Naive thymus-derived CD8-positive, alpha-beta T cell (primary cell): ENCODE measurements at regions not wholly inside any gene's neighbourhood (a gene's known extent, or its start where the extent isn't known, plus 50 kb on each side); places are given as distances from the start of the nearest gene placed in this dataset.

ENCODE experiments used
- ATAC-seq, 2 donors: fragments of 150-1000 bp; cut with Tn5 transposase in 1 of 2; sonication (Bioruptor Pico), chemical (Tn5 transposase) in 1 of 2; 1 replicate in 1 of 2; 2 replicates in 1 of 2; pipeline ENCODE4 v1.10.0; 2021; ENCODE audit warnings: mild to moderate bottlenecking in 2 of 2, moderate library complexity in 2 of 2
- POLR2A ChIA-PET: fragments of 350-600 bp; sonication (Branson Sonifier 250); formaldehyde crosslinking; loops from one replicate; lab custom pipeline; 2021; ENCODE audit warnings: antibody characterized with exemption; lab: Charles Lee
- DNase-seq, 10 donors: peaks; one replicate each; pipeline versions ENCODE4 v3.0.0 to v3.0.0-alpha.2; 2020 to 2022
- H3K27ac Mint-ChIP-seq, 10 donors: one replicate each; pipeline ENCODE4 v1.8.0; 2020 to 2022; ENCODE audit warnings: mild to moderate bottlenecking in 10 of 10, mixed read lengths in 10 of 10, moderate library complexity in 4 of 10, inconsistent platforms in 1 of 10
- H3K27me3 Mint-ChIP-seq, 5 donors: one replicate each; pipeline ENCODE4 v1.8.0; 2021 to 2022; ENCODE audit warnings: mixed read lengths in 5 of 5
- H3K36me3 Mint-ChIP-seq, 3 donors: one replicate each; pipeline ENCODE4 v1.8.0; 2020 to 2022; ENCODE audit warnings: mixed read lengths in 3 of 3, mild to moderate bottlenecking in 2 of 3, inconsistent platforms in 1 of 3
- H3K4me1 Mint-ChIP-seq, 4 donors: one replicate each; pipeline ENCODE4 v1.8.0; 2021 to 2022; ENCODE audit warnings: mixed read lengths in 4 of 4
- H3K4me3 Mint-ChIP-seq, 10 donors: one replicate each; pipeline ENCODE4 v1.8.0; 2020 to 2022; ENCODE audit warnings: mild to moderate bottlenecking in 10 of 10, mixed read lengths in 10 of 10, moderate library complexity in 6 of 10, inconsistent platforms in 1 of 10
- H3K9me3 Mint-ChIP-seq, 9 donors: one replicate each; pipeline ENCODE4 v1.8.0; 2020 to 2022; ENCODE audit warnings: mixed read lengths in 9 of 9, mild to moderate bottlenecking in 3 of 9, inconsistent platforms in 1 of 9, moderate library complexity in 1 of 9

- H3K27ac Mint-ChIP-seq: no peak overlapping the region
- ATAC-seq (no peak), DNase-seq (no peak)
- H3K36me3 Mint-ChIP-seq: no peaks in the 10 kb centered on the region
- no peaks in the 10 kb centered on the region for H3K4me1 Mint-ChIP-seq
- POLR2A ChIA-PET: no interaction called here
- peaks cover 0 to 26% (median 8%) of the 10 kb centered on the region in 5 donors for H3K27me3 Mint-ChIP-seq
- H3K4me3 Mint-ChIP-seq: no peak overlapping the region
- peaks cover 0 to 10% (median 0%) of the 10 kb centered on the region in 9 donors for H3K9me3 Mint-ChIP-seq
Measured at GRCh38 chr5:53368516-53368915, 111.9 kb upstream of the FST start.

GRCh38 chr5:53368966-53369605 is 111.3 kb upstream of the FST start:
- Mint-ChIP-seq H3K36me3 (no peaks in the 10 kb centered on the region), H3K4me1 (no peaks in the 10 kb centered on the region), H3K27ac (no peak overlapping the region), H3K9me3 (peaks cover 0 to 10% (median 0%) of the 10 kb centered on the region in 9 donors), H3K4me3 (no peak overlapping the region), H3K27me3 (peaks cover 0 to 26% (median 8%) of the 10 kb centered on the region in 5 donors)
- DNase-seq (no peak), ATAC-seq (no peak)
- POLR2A ChIA-PET: no interaction called here

DNA sequence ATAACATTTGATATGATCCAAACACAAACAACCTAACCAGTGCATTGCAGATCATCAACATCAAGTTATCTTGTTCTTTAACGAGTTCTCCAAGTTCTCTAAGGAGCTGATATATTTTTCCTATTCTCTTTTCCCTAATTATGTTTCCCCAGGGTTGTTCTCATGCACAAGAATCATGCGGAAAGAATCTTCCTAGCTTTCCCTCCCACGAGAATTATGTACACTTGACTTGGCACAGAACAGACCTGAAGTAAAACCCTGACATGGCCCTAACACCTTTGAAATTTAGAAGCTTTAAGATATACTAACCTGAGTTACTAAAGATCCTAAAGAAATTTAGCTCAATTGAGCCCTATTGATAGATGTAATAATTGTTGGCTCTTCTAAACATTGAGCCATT is 110.7 kb upstream of the FST start:
- Mint-ChIP-seq H3K4me1 (no peaks in the 10 kb centered on the region), H3K36me3 (no peaks in the 10 kb centered on the region), H3K27me3 (peaks cover 0 to 26% (median 8%) of the 10 kb centered on the region in 5 donors), H3K4me3 (no peak overlapping the region), H3K27ac (no peak overlapping the region), H3K9me3 (peaks cover 0 to 10% (median 0%) of the 10 kb centered on the region in 9 donors)
- DNase-seq: no peak
- POLR2A ChIA-PET: no interaction called here
- ATAC-seq: no peak

DNA sequence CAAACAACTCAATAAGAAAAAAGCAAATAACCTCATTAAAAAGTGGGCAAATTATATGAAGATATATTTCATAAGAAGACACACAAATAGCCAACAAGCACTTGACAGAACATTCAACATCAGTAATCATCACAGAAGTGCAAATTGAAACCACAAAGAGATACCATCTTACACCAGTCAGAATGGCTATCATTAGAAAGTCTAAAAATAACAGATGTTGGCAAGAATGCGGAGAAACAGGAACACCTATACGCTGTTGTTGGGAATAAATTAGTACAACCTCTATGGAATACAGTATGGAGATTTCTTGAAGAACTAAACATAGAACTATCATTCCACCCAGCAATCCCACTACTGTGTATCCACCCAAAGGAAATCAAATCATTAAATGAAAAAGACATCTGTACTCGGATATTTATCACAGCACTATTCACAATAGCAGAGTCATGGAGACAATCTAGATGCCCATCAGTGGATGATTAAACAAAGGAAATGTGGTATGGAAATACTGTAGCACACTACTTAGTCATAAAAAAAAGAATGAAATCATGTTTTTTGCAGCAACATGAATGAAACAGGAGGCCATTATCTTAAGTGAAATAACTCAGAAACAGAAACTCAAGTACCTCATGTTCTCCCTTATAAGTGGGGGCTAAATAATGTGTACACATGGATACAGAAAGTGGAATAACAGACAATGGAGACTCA is 106.8 kb upstream of the FST start:
- no peaks in the 10 kb centered on the region for H3K4me1 Mint-ChIP-seq
- POLR2A ChIA-PET: no interaction called here
- peaks cover 0 to 23% (median 3%) of the 10 kb centered on the region in 5 donors for H3K27me3 Mint-ChIP-seq
- no peaks in the 10 kb centered on the region for H3K36me3 Mint-ChIP-seq
- DNase-seq (no peak), ATAC-seq (no peak)
- H3K4me3 Mint-ChIP-seq: no peak overlapping the region
- H3K9me3 Mint-ChIP-seq: peaks cover 0 to 10% (median 0%) of the 10 kb centered on the region in 9 donors
- H3K27ac Mint-ChIP-seq: no peak overlapping the region

- Mint-ChIP-seq H3K36me3 (no peaks in the 10 kb centered on the region), H3K27me3 (peaks cover 0 to 3% (median 0%) of the 10 kb centered on the region in 5 donors), H3K4me1 (no peaks in the 10 kb centered on the region), H3K9me3 (no peaks in the 10 kb centered on the region), H3K4me3 (no peak overlapping the region), H3K27ac (no peak overlapping the region)
- ATAC-seq (no peak), DNase-seq (no peak)
- POLR2A ChIA-PET: no interaction called here
Measured at GRCh38 chr5:53376853-53377252, 103.6 kb upstream of the FST start.

DNA sequence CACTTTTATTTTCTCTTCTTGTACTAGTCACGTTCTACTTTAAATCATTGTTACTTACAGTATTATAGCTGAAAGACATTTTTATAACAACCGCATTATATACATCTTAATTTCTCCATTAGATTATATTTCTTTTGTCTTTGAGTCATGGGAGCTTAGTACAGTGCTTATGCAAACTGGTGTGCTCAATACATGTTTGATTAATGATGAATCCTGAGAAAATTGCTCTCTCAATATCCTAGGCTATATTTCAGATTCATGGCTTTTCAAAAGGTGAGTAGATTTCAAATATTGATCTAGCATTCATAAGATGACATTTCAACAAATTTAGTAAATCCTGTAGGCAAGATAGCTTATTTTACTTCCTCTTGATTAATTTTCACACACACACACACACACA is 102.2 kb upstream of the FST start:
- H3K27me3 Mint-ChIP-seq: peaks cover 0 to 8% (median 3%) of the 10 kb centered on the region in 5 donors
- no peak overlapping the region for H3K27ac Mint-ChIP-seq
- ATAC-seq (no peak), DNase-seq (no peak)
- H3K4me1 Mint-ChIP-seq: no peaks in the 10 kb centered on the region
- POLR2A ChIA-PET: no interaction called here
- peaks cover 0 to 4% (median 0%) of the 10 kb centered on the region in 3 donors for H3K36me3 Mint-ChIP-seq
- H3K4me3 Mint-ChIP-seq: no peak overlapping the region
- H3K9me3 Mint-ChIP-seq: peaks cover 0 to 7% (median 0%) of the 10 kb centered on the region in 9 donors

DNA sequence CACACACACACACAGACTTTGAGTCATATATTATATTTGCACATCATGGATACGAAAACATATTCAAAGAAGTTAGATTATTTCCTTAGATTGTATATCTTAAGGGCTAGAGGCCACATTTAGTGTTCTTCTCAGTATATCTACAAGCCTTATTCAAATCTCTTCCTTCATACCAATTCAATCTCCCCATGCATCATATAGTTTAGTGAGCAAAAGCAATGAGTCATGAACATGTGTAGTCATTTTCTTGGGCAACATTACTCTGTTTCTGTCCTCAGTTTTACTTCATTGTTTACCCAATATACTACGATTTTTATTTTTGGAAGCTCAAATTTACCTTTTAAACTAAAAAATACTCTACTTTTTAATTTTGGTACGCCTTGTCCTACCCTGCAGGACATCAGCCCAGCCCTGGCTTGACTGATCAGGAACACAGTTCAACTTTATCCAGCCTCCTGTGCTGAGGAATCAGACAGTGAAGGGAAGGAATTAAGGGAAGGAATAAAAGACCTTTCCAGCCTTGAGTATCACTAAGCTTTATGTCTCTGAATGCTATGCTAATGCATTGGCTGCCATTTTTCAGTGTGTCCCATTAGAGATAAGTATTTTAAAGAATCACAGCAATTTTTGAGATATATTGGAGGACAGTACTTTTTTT is 101.7 kb upstream of the FST start:
- Mint-ChIP-seq H3K4me3 (no peak overlapping the region), H3K27ac (no peak overlapping the region), H3K4me1 (no peaks in the 10 kb centered on the region), H3K36me3 (peaks cover 0 to 4% (median 0%) of the 10 kb centered on the region in 3 donors), H3K27me3 (peaks cover under 1 to 13% (median 3%) of the 10 kb centered on the region in 5 donors), H3K9me3 (peaks cover 0 to 10% (median 0%) of the 10 kb centered on the region in 9 donors)
- no peak for ATAC-seq
- POLR2A ChIA-PET: no interaction called here
- DNase-seq: no peak

DNA sequence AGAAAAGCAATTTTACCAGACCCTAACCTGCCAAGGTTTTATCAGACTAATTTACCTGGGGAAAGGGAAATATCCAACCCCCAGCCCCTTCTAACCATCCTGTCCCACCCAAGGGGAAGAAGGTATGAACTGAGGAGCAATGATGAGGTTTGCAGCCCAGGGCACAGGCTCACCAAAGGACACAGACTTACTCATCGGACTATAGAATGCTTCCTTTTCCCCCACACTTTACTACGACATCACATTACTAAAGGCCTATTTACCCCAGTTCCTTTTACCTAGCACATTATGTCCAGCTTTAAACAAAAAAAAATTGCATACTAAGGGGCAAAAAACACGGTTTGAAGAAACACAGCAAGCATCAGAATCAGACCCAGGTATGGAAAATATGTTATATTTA is 94.1 kb upstream of the FST start:
- Mint-ChIP-seq H3K27ac (no peak overlapping the region), H3K36me3 (peaks cover 0 to 18% (median 0%) of the 10 kb centered on the region in 3 donors), H3K4me3 (no peak overlapping the region), H3K4me1 (no peaks in the 10 kb centered on the region), H3K9me3 (peaks cover 4 to 36% (median 18%) of the 10 kb centered on the region in 9 donors), H3K27me3 (peaks cover 3 to 25% (median 5%) of the 10 kb centered on the region in 5 donors)
- ATAC-seq (no peak), DNase-seq (no peak)
- POLR2A ChIA-PET: no interaction called here

DNA sequence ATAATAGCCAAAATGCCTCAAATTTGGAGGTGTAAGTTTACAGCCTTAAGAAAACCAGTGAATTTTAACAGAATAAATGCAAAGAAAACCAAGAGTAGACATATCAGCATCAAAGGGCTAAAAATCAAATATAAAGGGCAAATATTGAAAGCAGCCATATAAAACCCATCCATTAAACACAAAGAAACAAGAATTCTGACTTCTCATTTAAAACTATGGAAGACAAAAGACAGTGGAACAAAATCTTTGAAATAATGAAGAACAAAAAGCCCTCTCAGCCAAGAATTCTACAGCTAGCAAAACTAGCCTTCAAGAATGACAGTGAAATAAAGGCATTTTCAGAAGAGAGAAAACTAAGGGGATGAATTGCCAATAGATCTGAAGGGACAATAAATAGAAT is 91.3 kb upstream of the FST start:
- Mint-ChIP-seq H3K27me3 (peaks cover 0 to 9% (median 3%) of the 10 kb centered on the region in 5 donors), H3K27ac (no peak overlapping the region), H3K4me1 (no peaks in the 10 kb centered on the region), H3K9me3 (peaks cover 4 to 33% (median 18%) of the 10 kb centered on the region in 9 donors), H3K4me3 (no peak overlapping the region), H3K36me3 (peaks cover 0 to 13% (median 0%) of the 10 kb centered on the region in 3 donors)
- ATAC-seq: no peak
- no peak for DNase-seq
- POLR2A ChIA-PET: no interaction called here

GRCh38 chr5:53392073-53392472 is 88.4 kb upstream of the FST start:
- ATAC-seq (no peak), DNase-seq (no peak)
- Mint-ChIP-seq H3K4me3 (no peak overlapping the region), H3K9me3 (peaks cover 4 to 25% (median 14%) of the 10 kb centered on the region in 9 donors), H3K27ac (no peak overlapping the region), H3K27me3 (peaks cover 0 to 4% (median 2%) of the 10 kb centered on the region in 5 donors), H3K4me1 (no peaks in the 10 kb centered on the region), H3K36me3 (peaks cover 0 to 13% (median 0%) of the 10 kb centered on the region in 3 donors)
- POLR2A ChIA-PET: no interaction called here

GRCh38 chr5:53394808-53395207 is 85.6 kb upstream of the FST start:
- H3K4me3 Mint-ChIP-seq: no peak overlapping the region
- no peaks in the 10 kb centered on the region for H3K4me1 Mint-ChIP-seq
- peaks cover 0 to 12% (median 4%) of the 10 kb centered on the region in 5 donors for H3K27me3 Mint-ChIP-seq
- H3K36me3 Mint-ChIP-seq: no peaks in the 10 kb centered on the region
- DNase-seq (no peak), ATAC-seq (no peak)
- no peak overlapping the region for H3K27ac Mint-ChIP-seq
- peaks cover 0 to 2% (median under 1%) of the 10 kb centered on the region in 9 donors for H3K9me3 Mint-ChIP-seq
- POLR2A ChIA-PET: no interaction called here

- Mint-ChIP-seq H3K36me3 (no peaks in the 10 kb centered on the region), H3K27ac (no peak overlapping the region), H3K4me3 (no peak overlapping the region), H3K4me1 (no peaks in the 10 kb centered on the region), H3K9me3 (no peaks in the 10 kb centered on the region), H3K27me3 (peaks cover 3 to 19% (median 4%) of the 10 kb centered on the region in 5 donors)
- ATAC-seq: no peak
- DNase-seq: no peak
- POLR2A ChIA-PET: no interaction called here
Measured at GRCh38 chr5:53397141-53397757, 83.2 kb upstream of the FST start.

GRCh38 chr5:53397845-53398244 is 82.6 kb upstream of the FST start:
- no peaks in the 10 kb centered on the region for H3K9me3 Mint-ChIP-seq
- DNase-seq: no peak
- ATAC-seq: no peak
- peaks cover 3 to 19% (median 4%) of the 10 kb centered on the region in 5 donors for H3K27me3 Mint-ChIP-seq
- POLR2A ChIA-PET: no interaction called here
- H3K4me3 Mint-ChIP-seq: no peak overlapping the region
- H3K4me1 Mint-ChIP-seq: no peaks in the 10 kb centered on the region
- H3K27ac Mint-ChIP-seq: no peak overlapping the region
- no peaks in the 10 kb centered on the region for H3K36me3 Mint-ChIP-seq
